GM19023 (cell line): ENCODE measurements at regions not wholly inside any gene's neighbourhood (a gene's known extent, or its start where the extent isn't known, plus 50 kb on each side); places are given as distances from the start of the nearest gene placed in this dataset.

ENCODE experiments used
- ATAC-seq: cut with Tn5 transposase; IDR thresholded peaks from one replicate; pipeline ENCODE4 v1.9.1; 2021; ENCODE audit warnings: mild to moderate bottlenecking, moderate library complexity; ENCODE audit not compliant: unreplicated experiment

DNA sequence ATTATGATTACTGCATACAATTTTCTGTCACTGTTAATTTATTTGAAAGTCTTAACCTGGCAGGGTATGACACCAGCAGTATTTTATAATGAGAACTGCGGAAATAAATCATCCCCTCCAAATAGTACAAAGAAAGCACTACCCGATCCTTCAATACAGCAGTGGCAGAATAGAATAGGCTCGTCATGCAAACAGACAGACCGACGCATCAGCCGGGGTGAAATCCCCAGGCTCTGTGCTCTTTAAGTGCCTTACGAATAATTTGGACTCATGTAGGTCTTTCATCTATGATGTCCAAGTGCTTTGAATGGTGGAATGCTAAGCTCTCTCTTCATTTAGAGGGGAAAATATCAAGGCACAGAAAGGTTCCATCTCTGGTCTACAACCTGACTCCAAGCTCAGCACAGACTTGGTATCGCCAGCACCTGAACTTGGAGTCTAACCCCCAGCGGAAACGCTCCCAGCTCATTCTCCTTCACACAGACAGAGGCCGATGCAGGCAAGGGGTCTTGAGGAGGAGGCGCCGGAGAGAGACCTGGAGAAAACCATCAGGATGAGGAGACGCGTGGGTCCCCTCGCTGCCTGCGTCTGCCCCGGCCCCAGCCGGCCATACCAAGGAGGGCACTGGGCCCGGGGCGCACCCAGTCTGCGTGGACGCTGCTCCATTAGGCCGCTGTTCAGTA lies 568.1 kb upstream of the MKI67 start:
- ATAC-seq: no peak

DNA sequence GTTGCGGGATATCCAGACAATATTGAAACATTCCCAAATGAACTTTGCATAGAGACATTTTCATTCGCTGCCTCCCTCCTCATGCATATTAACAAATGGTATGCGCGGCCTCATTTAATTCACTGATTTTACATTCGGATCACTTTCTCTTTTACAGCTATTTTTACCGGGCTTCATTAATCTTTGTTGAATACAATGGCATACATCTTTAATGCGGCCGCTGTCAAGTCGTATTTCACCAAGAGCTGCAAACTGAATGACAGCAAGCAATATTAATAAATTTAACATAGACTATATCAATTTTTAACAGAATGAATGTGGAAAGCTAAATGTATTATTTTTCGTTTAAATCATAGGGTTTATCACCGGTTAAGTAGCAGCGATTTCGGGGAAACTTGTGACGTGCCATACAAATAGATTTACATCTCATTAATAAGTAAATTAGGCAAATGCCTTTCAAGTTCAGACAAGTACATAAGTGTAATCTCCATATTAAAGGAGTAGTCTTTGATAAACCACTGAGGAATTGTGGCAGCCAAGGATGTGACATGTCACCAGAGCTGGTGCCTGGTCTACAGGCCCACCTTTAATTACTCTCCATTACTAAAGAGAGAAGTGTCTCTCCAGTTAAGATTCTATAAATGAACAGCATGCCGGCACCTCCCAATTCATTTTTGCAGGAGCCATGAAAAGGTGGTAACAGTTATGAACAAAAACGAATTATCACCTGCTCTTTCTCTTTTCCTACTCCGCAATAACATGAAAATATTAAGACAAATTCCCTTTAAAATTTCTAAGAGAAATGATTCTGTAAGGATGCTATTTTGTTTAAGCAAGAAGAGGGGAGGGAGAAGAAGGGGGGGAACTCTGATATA lies 568.9 kb upstream of the MKI67 start:
- ATAC-seq: no peak

DNA sequence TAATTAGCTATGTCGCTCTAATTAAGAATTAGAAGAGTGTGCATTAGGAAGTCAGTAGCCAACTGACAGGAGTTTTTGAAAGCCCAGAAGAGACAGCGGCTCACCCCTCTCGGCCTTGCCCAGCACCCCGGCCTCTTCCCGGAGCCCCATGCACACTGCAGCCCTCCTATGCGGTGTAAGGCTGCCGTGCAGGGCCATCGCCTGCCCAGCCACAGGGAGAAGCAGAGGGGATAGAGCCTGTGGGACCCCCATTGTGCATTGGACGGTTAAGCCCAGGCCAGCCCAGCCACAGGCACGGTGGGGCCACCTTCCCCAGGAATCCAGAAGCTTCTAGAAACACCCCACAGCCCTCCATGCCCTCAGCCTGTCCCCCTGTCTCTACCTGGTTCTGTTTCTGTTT lies 569.7 kb upstream of the MKI67 start:
- ATAC-seq: no peak

DNA sequence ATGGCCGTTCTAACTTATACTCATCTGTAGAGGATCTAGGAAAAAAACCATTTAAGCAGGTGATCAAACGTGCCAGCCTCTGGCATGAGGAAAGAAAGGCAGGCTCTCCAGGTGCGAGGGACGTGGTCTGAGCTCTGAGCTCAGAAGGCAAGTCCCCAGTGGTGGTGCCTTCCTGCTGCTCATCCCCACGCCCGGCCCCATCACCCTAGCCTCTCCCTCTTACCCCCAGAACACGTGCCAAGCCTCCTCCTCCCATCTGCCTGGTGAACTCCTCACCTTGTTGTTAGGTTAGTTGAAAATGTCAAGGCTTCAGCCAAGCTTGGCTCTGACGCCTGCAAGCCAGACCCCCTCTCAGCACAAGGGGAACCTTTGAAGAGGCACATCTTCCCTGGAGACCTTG lies 571.2 kb upstream of the MKI67 start:
- ATAC-seq: no peak

DNA sequence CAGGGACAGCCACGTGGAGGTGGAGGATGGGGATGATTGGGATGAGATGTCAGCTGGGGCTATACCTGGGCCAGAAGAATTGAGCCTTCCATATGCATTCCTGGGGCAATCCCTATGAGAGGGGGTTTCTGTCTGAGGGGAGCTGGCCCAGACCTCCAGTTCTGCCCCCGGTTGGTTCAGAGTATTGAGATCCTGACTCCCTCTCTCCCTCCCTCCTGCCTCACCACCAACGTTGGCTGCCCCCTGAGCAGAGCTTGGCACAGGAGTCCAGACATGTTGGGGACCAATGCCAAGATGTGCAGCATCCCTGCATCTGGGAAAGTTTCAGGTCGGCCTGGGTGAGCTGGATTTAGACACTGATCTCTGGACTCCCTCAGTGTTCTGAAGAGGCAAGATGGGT lies 575.2 kb upstream of the MKI67 start:
- ATAC-seq: no peak

DNA sequence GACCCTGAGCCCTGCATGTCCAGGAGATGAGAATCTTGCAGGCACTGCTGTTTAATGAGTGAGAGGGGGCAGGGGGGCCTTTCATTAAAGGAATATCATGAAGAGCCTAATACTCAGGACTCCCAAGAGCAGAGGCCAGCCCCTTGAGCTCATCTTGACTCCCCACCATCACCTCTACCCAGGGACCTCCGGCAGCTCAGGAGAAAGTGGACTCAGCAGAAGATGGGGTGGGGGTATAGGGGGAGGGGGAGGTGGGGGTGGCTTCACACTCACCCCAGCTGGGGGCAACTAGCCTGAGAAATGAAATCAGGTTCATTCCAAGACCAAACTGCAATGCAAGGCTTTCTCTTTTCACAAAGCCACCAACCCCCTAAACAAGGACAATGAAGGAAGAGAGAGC lies 575.6 kb upstream of the MKI67 start:
- no peak for ATAC-seq

DNA sequence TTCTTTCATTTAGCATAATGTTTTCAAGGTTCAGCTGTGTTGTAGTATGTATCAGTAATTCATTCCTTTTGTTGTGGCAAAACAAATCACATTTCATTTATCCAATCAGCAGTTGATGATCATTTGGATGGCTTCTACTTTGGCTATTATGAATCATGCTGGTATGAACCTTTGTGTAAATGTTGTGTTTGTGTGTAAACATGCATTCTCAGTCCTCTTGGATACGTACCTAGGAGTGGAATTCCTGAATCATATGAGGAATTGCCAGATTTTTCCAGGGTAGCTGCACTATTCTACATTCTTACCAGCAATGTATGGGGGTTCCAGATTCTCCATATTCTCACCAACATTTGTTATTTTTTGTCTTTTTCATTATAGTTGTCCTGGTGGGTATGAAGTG lies 578.5 kb upstream of the MKI67 start:
- ATAC-seq: no peak

DNA sequence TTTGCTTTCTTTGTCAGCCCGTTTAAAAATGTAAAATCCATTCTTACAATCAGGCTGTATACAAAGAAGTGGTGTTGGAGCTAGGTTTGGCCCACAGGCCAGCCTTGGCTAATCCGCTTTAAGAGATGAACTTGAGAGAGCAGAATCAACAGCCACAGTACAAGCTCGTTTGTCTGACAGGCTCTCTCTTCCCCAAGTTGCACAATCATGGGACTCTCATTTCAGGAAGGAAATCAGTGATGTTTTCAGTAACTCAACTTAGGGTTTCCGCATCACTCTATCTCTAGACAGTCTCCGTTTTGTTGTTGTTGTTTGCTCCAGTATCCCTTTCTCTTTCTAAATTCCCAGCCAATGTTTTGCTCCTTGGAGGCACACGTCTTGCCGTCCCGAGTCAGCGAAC lies 582.0 kb upstream of the MKI67 start:
- no peak for ATAC-seq

DNA sequence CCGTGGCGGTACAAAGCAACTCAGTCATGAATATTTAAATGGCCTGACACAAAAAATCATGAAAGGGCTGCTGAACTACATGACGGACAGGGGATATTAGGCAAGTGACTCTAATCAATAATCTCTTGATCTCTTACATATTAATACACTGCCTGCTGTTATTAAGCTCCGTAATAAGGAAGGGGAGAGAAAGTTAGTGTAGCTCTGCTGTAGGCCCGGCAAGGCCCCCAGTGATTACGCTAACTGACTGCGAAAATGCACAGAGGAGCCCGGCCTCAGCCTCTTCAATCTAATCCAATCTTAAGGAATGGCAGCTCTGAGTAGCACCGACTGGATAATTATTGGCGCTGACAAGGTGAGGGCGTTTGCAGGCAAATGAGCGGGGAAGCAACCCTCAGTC lies 583.5 kb upstream of the MKI67 start:
- no peak for ATAC-seq

DNA sequence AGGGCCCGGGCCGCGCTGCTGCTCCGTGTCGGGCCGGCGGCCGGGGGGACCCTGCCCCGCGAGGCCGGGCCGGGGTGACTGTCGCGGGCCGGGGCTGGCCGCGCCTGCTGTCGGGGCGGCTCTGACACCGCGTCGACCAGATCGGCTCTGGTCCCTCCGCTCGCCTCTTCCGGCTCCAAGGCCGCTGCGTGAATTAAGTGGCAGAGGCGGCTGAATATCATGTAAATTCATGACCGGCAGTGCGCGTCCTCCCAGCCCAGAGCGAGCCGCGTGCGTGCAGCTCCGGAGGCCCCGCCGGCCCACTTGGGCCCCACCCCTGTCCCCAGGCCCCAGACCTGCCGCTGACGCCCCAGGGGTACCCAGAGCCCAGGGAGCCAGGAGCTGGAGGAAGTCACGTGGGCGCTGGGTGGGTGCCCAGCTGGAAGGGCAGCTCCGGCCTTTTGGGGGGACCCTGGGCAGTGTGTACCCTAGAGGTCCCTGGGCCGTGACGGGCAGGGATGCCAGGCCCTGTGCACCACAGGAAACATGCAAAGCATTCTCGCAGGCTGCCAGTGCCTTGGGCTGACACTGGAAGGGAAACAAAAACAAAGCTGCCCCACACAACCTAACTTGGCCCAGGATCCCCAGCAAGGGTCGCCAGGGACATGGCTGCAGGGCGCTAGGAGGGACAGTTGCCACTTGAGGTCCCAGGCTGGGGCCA lies 584.0 kb upstream of the MKI67 start:
- no peak for ATAC-seq

DNA sequence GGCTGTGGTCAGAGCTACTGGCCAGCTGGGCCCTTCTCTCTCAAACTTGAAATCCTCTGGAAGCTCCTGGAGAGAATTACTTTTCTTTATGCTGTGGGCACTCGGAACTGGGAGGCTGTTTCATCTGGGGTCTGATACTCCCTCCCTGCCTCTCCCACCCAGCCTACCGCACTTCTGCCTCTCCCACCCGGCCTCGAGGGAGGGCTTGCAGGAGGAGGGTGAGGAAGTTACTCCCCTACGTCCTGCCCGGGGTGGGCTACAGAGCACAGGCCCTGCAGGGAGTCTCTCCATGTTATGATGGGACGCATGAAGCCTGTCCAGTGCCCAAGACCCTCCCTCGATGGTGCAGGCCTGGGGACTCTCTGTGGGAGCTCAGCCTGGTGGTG lies 584.6 kb upstream of the MKI67 start:
- ATAC-seq: no peak

DNA sequence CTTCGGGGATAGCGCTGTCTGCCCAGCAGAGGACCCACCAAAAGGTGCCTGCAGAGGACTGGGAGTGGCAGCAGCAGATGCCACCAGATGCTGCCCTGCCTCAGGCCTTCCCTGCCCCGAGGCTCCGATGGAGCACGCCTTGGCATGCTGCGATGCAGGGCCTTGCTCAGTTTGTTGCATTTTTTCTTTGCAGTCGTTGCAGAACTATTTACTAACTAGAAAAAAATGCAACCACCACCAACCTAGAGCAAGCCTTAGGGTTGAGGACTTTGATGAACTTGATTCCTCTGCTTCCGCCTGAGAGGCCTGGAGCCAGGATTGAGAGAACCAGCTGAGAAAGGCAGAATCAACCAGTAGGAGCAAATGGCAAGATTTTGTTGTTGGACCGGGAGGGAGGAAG lies 585.6 kb upstream of the MKI67 start:
- no peak for ATAC-seq

DNA sequence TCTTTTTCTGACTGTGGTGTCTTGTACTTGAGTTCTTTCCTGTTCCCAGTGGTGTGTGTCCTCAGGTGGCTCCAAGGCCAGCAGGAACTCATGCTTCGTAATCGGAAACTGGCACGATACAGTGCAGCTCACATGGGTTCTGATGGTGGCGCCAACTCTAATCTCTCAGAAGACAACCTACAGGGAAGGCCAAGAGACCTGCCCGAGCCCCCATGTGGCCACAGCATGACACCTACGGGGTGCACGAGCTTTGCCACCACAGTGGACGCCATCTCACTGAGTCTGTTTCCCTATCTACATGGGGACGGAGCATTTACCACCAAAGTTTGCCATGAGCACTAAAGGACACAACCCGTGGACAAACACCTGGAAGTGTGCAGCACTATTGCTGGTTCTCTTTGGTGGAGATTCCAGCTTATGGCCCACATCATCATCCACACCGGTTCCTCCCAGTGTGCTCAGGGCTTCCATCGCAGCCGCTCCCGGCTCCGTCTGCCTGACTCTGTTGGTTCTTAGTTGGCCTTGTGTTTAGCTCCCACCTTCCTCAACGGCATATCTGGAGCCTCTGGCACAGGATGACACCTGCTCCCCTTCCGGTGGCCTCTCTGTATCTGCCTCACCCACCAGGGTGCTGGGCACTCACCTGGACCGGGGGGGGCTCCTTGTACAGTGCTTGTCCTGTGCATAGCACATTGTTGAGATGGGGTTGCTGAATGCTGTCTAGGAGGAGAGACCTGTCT lies 586.6 kb upstream of the MKI67 start:
- no peak for ATAC-seq

DNA sequence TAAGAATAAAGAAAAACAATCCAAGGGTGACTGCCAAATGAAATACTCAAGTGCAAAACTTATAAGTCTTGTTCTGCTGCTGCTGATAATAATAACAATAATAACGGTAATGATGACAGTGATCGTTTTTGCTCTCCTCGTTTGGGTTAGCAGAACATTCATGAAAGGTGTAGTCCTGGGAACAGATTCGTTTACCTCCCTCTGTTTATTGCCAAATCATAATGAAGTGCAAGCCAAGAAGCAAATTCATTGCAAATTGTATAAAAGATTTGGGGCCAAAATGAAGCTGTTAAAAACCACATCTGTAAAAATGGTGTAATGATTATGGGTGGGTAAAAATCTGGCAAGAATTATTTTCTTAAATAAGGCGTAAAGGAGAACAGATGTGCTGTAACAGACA lies 587.2 kb upstream of the MKI67 start:
- ATAC-seq: no peak

DNA sequence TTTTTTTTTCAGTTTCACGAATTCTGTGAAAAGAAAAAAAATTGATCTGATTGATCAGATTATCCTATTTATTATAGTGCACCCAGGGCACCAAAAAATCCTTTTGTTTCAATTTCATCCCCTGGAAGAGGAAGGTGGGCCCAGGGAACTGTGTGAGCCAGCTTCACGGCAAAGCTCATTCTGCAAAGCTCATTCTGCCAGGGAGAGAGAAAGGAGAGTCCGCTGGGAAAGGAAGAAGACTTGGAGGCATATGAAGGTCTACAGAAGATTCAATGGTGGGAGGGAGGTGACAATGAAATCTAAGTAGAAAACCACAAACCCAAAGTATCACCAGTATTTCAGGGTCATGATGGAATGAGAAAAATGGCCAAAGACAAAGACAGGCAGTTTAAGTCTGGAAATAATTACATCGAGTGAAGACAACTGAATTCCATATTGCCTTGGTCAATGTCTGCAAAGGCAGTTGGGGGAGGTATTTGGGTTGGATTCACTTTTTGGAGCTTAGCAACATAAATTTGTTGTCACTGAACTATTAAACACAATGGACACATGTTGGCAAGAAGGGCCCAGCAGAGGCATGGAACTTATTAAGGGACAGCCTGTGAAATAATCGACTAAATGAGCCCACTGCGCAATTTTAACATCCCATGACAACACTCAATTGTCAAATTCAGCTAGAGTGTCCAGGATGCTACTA lies 587.8 kb upstream of the MKI67 start:
- no peak for ATAC-seq

DNA sequence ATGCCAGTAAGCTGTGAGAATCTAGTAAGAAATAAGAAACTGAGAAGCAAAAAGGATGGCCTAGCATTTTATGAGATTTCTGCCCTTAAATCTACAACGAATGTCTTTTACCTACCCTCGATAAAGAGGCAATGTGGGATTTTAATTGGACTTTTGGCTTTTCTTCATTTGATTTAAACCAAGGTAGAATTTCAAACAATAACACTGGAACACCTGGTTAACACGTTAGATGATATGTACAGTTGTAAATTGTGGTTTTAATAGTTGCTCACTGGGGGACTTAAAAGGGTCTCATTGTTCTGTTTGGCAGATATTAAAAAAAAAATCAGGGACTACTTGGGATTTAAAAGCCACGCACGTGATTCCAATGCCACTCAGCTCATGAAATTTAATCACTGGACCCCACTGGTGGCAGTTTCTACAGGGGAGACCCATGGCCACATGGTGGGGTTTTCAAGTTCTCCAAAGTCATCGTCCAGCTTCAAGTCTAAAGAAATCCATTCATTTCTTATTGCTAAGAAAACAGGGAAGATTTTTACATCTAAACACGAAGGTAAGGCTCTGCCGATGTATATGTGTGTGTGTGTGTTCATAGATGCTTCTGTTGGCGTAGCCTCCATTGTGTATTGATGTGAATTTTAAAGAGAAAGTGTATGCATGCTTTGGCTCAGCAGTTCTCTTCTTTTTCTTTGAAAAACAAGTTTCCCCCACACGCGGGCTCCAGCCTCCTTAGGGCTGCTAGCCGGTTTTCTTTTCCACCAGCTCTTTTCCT lies 588.6 kb upstream of the MKI67 start:
- no peak for ATAC-seq

DNA sequence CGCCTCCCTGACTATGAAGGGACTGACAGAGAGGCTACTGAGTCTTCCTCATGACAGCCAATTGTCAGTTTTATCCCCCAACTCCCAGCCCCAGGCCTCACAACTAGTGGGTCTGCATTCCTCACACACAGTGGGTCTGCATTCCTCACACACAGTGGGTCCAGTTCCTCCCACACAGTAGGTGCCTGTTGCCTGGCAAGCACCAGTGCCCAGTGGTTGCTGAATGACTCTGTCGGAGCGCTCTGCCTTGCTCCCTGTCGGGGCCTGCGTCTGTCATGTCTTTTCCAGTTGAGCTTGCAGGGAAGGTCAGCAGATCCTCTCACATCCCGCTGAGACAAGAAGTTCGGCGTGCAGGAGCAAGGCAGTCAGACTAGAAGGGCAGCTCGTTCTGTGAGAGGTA lies 590.0 kb upstream of the MKI67 start:
- ATAC-seq: no peak

DNA sequence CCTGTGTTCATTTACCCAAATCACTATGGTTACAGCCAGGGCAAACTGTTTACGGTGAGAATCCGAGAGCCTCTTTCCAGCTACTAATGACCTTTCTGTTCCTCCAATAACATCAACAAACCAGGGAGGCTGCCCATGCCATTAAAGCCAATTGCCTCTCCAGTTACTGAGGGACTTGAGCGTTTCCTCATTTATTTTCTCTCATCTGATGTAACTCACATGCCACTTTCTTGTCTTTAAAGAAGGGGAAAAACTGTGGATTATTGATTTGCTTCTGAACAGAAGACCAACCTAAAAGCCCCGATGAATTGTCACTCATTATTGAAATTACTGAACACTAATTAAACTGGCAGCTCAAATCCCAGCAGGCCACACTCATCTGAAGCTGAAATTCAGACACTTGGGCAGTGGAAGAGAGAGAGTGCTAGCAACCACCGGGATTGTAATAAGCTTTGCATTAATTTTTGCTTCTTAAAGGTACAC lies 595.8 kb upstream of the MKI67 start:
- ATAC-seq: no peak

DNA sequence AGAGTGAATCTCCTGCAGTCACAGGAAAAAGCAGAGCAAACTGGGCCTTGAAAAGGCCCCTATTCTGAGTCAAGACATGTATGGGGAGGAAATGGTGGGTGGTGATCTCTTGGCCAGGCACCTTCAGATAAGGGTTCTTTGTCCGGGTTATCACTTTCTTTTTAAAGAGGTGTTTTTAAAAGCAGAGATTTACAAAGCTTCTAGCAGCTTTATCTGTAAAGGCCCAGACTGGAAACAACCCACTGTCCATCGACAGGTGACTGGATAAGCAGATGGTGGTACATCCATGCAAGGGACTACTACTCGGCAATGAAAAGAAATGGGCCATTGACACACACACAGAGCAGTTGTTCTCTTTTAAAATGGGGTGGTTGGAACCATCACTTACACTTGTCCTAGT lies 596.7 kb upstream of the MKI67 start:
- ATAC-seq: no peak
